Neuron (in vitro differentiated cells): ENCODE measurements at regions not wholly inside any gene's neighbourhood (a gene's known extent, or its start where the extent isn't known, plus 50 kb on each side); places are given as distances from the start of the nearest gene placed in this dataset.

Experiments
- H2AFZ ChIP-seq: one replicate; pipeline ENCODE4 v1.6.1; 2013; ENCODE audit warnings: low read depth, mild to moderate bottlenecking, inconsistent platforms, low read length, moderate library complexity
- H3K27me3 ChIP-seq: one replicate; pipeline ENCODE4 v1.6.1; 2013; ENCODE audit warnings: low read length; ENCODE audit not compliant: insufficient read depth
- H3K36me3 ChIP-seq: one replicate; pipeline ENCODE4 v1.6.1; 2013; ENCODE audit warnings: low read length; ENCODE audit not compliant: insufficient read depth
- H3K4me1 ChIP-seq: one replicate; pipeline ENCODE4 v1.6.1; 2013; ENCODE audit warnings: low read length; ENCODE audit not compliant: insufficient read depth
- H3K4me3 ChIP-seq: 2 replicates; pipeline ENCODE4 v1.5.1; 2013; ENCODE audit warnings: mild to moderate bottlenecking, low read length, moderate library complexity
- H3K9me3 ChIP-seq: one replicate; pipeline ENCODE4 v1.6.1; 2013; ENCODE audit warnings: low read length

- Histone ChIP-seq H3K9me3 (no peaks in the 10 kb centered on the region), H3K4me1 (peaks cover 19% of the 10 kb centered on the region), H3K4me3 (no peak overlapping the region), H3K27me3 (no peaks in the 10 kb centered on the region), H2AFZ (no peak overlapping the region), H3K36me3 (no peaks in the 10 kb centered on the region)
Measured at GRCh38 chr13:50357586-50358118, 342.4 kb downstream of the KCNRG start.

DNA sequence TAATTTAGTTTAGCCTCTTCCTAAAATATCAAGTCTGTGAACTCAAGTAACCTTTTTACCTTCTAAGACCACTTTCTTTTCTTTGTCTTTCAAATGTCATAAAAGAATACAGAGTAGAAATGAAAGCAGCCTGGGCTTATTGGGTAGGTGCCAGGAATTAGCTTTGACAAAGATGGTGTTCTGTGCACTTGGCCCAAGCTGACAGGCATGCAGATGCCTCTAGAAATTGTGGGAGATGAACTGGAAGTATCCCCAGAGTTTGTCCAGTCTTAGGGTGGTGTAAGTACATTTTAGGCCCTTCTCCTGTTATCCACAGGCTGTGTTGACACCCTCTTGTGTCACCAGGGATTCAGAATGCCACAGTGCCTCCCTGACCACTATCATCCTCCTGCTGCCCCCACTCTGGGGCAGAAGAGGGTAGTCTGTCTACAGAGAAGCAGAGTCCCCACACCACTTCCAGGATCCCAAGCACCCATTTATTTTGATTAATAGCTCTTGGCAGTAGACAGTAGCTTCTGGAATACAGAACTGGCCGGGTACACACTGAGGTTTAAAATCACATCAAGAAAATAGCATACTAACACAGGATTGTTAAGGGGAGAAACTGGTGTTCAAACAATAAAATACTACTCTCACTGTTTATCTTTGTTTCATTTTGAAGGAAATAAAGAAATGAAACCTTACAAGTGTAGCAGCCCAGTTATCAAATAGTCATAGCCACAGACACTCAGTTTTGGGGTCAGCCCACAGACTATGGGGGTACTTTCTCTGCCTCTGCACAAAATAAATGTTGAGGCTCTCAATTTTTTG is 343.2 kb downstream of the KCNRG start:
- Histone ChIP-seq H2AFZ (no peak overlapping the region), H3K4me3 (no peak overlapping the region), H3K9me3 (no peaks in the 10 kb centered on the region), H3K27me3 (no peaks in the 10 kb centered on the region), H3K4me1 (peaks cover 14% of the 10 kb centered on the region), H3K36me3 (no peaks in the 10 kb centered on the region)

- H3K27me3 ChIP-seq = no peaks in the 10 kb centered on the region
- H3K4me1 ChIP-seq = peaks cover 8% of the 10 kb centered on the region
- H2AFZ ChIP-seq = no peak overlapping the region
- no peaks in the 10 kb centered on the region for H3K9me3 ChIP-seq
- no peak overlapping the region for H3K4me3 ChIP-seq
- H3K36me3 ChIP-seq = no peaks in the 10 kb centered on the region
Measured at GRCh38 chr13:50359041-50359367, 343.8 kb downstream of the KCNRG start.

- peaks cover 5% of the 10 kb centered on the region for H3K4me1 ChIP-seq
- no peak overlapping the region for H2AFZ ChIP-seq
- no peaks in the 10 kb centered on the region for H3K27me3 ChIP-seq
- no peaks in the 10 kb centered on the region for H3K36me3 ChIP-seq
- H3K4me3 ChIP-seq = no peak overlapping the region
- no peaks in the 10 kb centered on the region for H3K9me3 ChIP-seq
Measured at GRCh38 chr13:50359779-50360178, 344.5 kb downstream of the KCNRG start.

DNA sequence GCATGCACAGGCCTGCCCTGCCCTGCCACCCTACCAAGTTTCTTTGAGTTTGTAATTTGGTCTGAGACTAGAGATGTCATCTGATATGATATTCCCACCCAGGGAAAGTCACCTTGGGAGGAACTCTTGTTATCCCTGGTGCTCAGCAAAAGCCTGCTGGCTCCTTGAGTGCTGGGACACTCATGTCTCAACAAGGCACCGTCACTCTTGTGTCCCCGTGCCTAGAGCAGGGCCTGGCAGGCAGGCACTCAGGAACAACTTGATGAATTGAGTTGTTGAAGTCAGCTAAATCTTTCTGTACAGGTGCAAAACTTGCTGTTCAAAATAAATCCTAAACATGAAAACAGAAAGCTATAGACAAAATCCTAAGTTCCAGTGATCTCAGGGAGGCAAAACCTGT is 345.4 kb downstream of the KCNRG start:
- no peaks in the 10 kb centered on the region for H3K36me3 ChIP-seq
- no peak overlapping the region for H2AFZ ChIP-seq
- H3K4me1 ChIP-seq = peaks cover 5% of the 10 kb centered on the region
- H3K27me3 ChIP-seq = no peaks in the 10 kb centered on the region
- H3K4me3 ChIP-seq = no peak overlapping the region
- no peaks in the 10 kb centered on the region for H3K9me3 ChIP-seq

DNA sequence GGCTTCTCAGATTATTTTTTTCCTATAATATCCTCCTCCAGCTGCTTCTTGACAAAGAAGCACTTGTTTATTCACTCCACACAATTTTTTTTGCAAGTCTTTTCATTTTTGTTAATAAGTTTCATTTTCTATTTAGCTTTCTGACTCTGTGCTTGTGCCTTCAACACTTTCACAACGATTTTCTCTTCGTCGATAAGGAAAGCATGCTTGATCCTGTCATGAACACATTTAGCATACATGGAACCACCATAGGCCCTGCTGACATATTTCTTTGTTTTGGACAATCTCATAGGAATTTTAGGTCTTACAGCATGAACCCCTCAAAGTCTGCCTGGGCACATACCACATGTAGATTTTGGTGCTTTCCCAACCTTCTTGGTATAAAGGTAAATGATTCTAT is 346.0 kb downstream of the KCNRG start:
- peaks cover 5% of the 10 kb centered on the region for H3K4me1 ChIP-seq
- no peaks in the 10 kb centered on the region for H3K36me3 ChIP-seq
- no peaks in the 10 kb centered on the region for H3K27me3 ChIP-seq
- no peak overlapping the region for H2AFZ ChIP-seq
- H3K9me3 ChIP-seq = no peaks in the 10 kb centered on the region
- H3K4me3 ChIP-seq = no peak overlapping the region

DNA sequence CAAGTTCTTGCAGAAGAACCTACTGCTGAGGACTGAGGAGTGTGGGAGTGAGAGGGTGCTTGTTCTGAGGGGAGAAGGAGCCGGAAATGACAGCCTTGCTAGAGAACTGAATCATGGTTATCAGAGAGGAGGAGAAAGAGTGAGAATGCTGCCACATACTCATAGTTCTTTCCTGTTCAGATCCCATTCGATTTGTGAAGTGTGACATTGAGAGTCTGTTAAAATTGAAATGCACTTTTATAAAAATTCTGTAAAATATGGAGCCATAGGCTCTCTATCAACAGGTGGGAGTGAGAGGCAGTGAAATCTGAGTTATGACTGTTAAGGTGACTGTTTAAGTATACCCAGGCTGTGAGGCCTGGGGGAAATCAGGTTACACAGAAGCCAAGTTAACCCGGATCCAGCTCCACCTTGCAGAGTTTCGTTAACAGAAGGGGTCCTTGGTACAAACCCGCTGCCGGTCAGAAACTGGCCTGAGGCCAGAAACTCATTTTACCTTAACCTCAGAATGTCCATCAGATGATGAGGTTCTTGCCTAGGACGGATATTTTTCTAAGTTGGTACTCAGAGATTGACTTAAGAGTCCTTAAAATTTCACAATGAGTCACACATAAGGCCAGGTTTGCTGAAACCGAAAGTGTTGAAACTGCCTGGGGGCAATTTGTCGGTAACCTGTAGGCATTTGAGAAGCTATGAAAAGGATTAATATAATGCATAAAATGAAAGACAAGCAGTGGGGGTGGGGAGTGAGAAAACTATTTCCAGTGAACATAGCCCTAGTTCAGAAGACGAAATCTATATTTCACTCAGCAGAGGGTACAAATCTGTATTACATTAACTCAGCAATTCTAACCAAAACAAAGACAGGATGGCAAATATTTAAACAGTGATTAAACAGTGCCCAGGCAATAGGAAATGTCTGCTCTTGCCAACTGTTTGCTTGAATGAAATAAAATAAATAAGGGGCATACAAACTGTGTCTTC is 350.5 kb downstream of the KCNRG start:
- Histone ChIP-seq H3K9me3 (no peaks in the 10 kb centered on the region), H3K36me3 (no peaks in the 10 kb centered on the region), H2AFZ (no peak overlapping the region), H3K4me3 (no peak overlapping the region), H3K4me1 (no peaks in the 10 kb centered on the region), H3K27me3 (no peaks in the 10 kb centered on the region)

- Histone ChIP-seq H3K36me3 (no peaks in the 10 kb centered on the region), H3K4me1 (no peaks in the 10 kb centered on the region), H3K4me3 (no peak overlapping the region), H2AFZ (no peak overlapping the region), H3K27me3 (no peaks in the 10 kb centered on the region), H3K9me3 (no peaks in the 10 kb centered on the region)
Measured at GRCh38 chr13:50366488-50367174, 351.4 kb downstream of the KCNRG start.

GRCh38 chr13:50369646-50370045 is 354.4 kb downstream of the KCNRG start:
- no peaks in the 10 kb centered on the region for H3K36me3 ChIP-seq
- no peaks in the 10 kb centered on the region for H3K4me1 ChIP-seq
- no peak overlapping the region for H3K4me3 ChIP-seq
- no peaks in the 10 kb centered on the region for H3K9me3 ChIP-seq
- no peaks in the 10 kb centered on the region for H3K27me3 ChIP-seq
- H2AFZ ChIP-seq = no peak overlapping the region

GRCh38 chr13:50370303-50370950 is 355.2 kb downstream of the KCNRG start:
- no peaks in the 10 kb centered on the region for H3K9me3 ChIP-seq

DNA sequence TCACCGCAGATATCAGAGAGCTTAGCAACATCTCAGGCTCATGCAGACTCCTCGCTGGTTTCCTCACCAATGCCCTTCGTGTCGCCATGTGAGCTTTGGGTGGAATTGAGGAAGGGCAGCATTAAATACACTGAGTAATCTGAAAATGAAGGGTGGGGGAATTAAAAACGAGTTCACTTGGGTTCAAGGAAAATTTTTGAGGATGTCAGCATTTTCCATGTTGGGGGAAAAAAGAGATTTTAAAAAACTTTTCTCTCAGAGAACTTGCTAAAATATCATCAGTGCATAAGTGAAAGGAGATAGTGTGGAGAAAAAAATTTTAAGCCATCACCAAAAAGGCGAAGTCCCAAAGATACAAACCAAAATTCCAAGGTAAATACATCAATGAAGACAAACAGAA is 359.3 kb downstream of the KCNRG start:
- no peak overlapping the region for H3K4me3 ChIP-seq
- H3K9me3 ChIP-seq = no peaks in the 10 kb centered on the region
- peaks cover 12% of the 10 kb centered on the region for H3K4me1 ChIP-seq
- no peak overlapping the region for H2AFZ ChIP-seq
- H3K27me3 ChIP-seq = no peaks in the 10 kb centered on the region
- H3K36me3 ChIP-seq = no peaks in the 10 kb centered on the region

More at GRCh38 chr13:50370303-50370950, 355.2 kb downstream of the KCNRG start:
- H3K36me3 ChIP-seq = no peaks in the 10 kb centered on the region
- no peaks in the 10 kb centered on the region for H3K27me3 ChIP-seq
- no peak overlapping the region for H2AFZ ChIP-seq
- no peaks in the 10 kb centered on the region for H3K4me1 ChIP-seq
- no peak overlapping the region for H3K4me3 ChIP-seq

DNA sequence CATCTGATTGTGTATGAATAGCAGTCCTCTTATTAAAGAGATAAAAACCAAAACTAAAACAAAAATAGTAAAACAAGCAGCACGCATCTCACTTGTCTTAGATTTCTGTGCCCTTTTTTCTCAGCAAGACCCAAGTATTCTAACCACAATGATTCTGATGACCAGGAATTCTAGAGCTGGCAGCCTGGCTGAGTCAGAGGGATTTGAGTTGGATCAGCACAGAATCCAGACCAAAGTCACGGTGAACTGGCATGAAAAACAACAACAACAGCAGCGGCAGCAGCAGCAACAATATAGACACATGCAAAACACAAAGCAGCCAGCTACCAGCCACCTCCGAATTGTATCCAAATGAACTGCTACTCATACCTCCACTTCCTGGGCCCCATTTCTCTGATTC is 360.5 kb downstream of the KCNRG start:
- peaks cover 12% of the 10 kb centered on the region for H3K4me1 ChIP-seq
- peaks cover 5% of the 10 kb centered on the region for H3K9me3 ChIP-seq
- H3K4me3 ChIP-seq = no peak overlapping the region
- no peaks in the 10 kb centered on the region for H3K36me3 ChIP-seq
- no peaks in the 10 kb centered on the region for H3K27me3 ChIP-seq
- no peak overlapping the region for H2AFZ ChIP-seq
